AG04450 (cell line): ENCODE measurements at regions not wholly inside any gene's neighbourhood (a gene's known extent, or its start where the extent isn't known, plus 50 kb on each side); places are given as distances from the start of the nearest gene placed in this dataset.

Experiments
- CTCF ChIA-PET: fragments of 300-600, 350-600 bp; formaldehyde crosslinking; extraction: SDS; loops from one replicate; lab custom pipeline; 2022; ENCODE audit warnings: antibody characterized with exemption, inconsistent platforms; lab: Charles Lee
- POLR2A ChIA-PET: fragments of 350-600 bp; formaldehyde crosslinking; extraction: SDS; loops from one replicate; lab custom pipeline; 2021; ENCODE audit warnings: antibody characterized with exemption, inconsistent platforms; lab: Yijun Ruan, JAX
- DNase-seq: peaks from one replicate; pipeline ENCODE4 v3.0.0-alpha.2; 2011; ENCODE audit warnings: low read depth, low spot score
- H3K27ac ChIP-seq: one replicate; pipeline ENCODE4 v1.5.1; 2012; ENCODE audit warnings: low read depth, low read length, control low read depth
- H3K27me3 ChIP-seq: one replicate; pipeline ENCODE4 v1.6.0; 2012; ENCODE audit warnings: low read length; ENCODE audit not compliant: control insufficient read depth, insufficient read depth
- H3K4me3 ChIP-seq: 2 replicates; pipeline ENCODE4 v1.5.1; 2011; ENCODE audit warnings: mild to moderate bottlenecking, low read depth, low read length, control low read depth
- H3K9me3 ChIP-seq: 2 replicates; pipeline ENCODE4 v1.5.1; 2012; ENCODE audit warnings: low read length; ENCODE audit not compliant: control insufficient read depth, insufficient read depth
- CTCF ChIP-seq: IDR thresholded peaks from 2 replicates; pipeline ENCODE4 v1.5.1; 2011; ENCODE audit warnings: low read depth, low read length, control low read depth, inconsistent platforms

GRCh38 chr15:50824514-50824913, 59.0 kb upstream of the SPPL2A start:
- CTCF ChIA-PET: no interaction called here
- POLR2A ChIA-PET: no interaction called here
- no peak for DNase-seq
- H3K27me3 ChIP-seq: peaks cover 7% of the 10 kb centered on the region
- H3K4me3 ChIP-seq: no peak overlapping the region
- H3K27ac ChIP-seq: no peak overlapping the region
- no peaks in the 10 kb centered on the region for H3K9me3 ChIP-seq
- TF ChIP-seq CTCF: no peak

GRCh38 chr15:50823281-50823680, 57.8 kb upstream of the SPPL2A start:
- Histone ChIP-seq H3K27me3 (peaks cover 8% of the 10 kb centered on the region), H3K4me3 (no peak overlapping the region), H3K27ac (no peak overlapping the region), H3K9me3 (no peaks in the 10 kb centered on the region)
- ChIA-PET CTCF (no interaction called here), POLR2A (no interaction called here)
- no peak for DNase-seq
- no peak for TF ChIP-seq CTCF

- DNase-seq: no peak
- POLR2A ChIA-PET: no interaction called here
- Histone ChIP-seq H3K27me3 (peaks cover 14% of the 10 kb centered on the region), H3K27ac (no peak overlapping the region), H3K9me3 (no peaks in the 10 kb centered on the region), H3K4me3 (no peak overlapping the region)
- CTCF ChIA-PET: no interaction called here
- no peak for TF ChIP-seq CTCF
These were observed 56.0 kb upstream of the SPPL2A start for GRCh38 chr15:50821476-50821875.

GRCh38 chr15:50820808-50821382, 55.4 kb upstream of the SPPL2A start:
- Histone ChIP-seq H3K9me3 (no peaks in the 10 kb centered on the region), H3K27me3 (peaks cover 15% of the 10 kb centered on the region), H3K4me3 (no peak overlapping the region), H3K27ac (no peak overlapping the region)
- POLR2A ChIA-PET: no interaction called here
- DNase-seq: no peak
- no peak for TF ChIP-seq CTCF
- CTCF ChIA-PET: no interaction called here

GRCh38 chr15:50819344-50819743, 53.8 kb upstream of the SPPL2A start:
- no peak for TF ChIP-seq CTCF
- peaks cover 15% of the 10 kb centered on the region for H3K27me3 ChIP-seq
- no peak overlapping the region for H3K27ac ChIP-seq
- H3K9me3 ChIP-seq: no peaks in the 10 kb centered on the region
- POLR2A ChIA-PET: no interaction called here
- DNase-seq: no peak
- CTCF ChIA-PET: no interaction called here
- no peak overlapping the region for H3K4me3 ChIP-seq
